ENCODE measurements at regions not wholly inside any gene's neighbourhood (a gene's known extent, or its start where the extent isn't known, plus 50 kb on each side); places are given as distances from the start of the nearest gene placed in this dataset.

DNA sequence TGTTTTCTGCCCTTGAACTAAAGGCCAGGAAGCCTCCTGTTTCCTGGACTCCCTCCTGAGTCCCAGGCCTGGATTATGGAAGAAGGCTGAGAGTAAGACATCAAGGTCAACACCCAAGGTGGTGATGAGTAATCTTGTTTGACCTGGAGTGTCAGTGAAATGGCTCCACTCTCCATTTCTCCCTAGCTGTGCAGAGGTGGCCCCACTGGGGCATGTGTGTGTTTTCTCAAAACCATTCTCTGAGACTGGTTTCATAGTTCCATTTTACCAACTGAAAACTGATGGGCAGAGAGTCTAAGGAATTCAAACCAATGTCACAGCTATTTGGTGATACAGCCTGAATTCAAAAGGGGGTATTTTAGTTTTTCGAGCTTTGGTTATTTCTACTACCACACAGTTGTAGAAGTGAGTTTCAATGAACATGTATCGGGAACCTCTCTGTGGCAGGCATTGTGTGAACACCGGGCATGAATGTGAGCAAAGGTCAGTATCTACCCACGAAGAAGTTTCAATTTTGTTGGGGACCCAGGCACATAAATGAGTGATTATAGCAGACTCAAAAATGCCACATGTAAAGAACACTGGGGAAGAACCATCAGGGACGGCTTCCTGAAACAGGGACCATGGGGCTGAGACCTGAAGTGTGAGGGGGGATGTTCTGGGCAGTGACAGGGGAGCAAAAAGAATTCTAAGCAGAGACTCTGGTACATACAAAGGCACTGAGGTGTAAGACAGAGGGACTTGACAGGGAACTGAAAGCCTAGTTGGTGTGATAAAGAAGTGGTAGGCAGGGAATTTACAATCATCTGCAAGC is 269.6 kb upstream of the KLF4 start:
- no peaks in the 10 kb centered on the region for H3K36me3 ChIP-seq (ENCODE audit: control insufficient read depth, insufficient read depth, low read length)
- no peak overlapping the region for H3K4me3 ChIP-seq (ENCODE audit: low read depth, low read length)
- TF ChIP-seq, protein P1, sequence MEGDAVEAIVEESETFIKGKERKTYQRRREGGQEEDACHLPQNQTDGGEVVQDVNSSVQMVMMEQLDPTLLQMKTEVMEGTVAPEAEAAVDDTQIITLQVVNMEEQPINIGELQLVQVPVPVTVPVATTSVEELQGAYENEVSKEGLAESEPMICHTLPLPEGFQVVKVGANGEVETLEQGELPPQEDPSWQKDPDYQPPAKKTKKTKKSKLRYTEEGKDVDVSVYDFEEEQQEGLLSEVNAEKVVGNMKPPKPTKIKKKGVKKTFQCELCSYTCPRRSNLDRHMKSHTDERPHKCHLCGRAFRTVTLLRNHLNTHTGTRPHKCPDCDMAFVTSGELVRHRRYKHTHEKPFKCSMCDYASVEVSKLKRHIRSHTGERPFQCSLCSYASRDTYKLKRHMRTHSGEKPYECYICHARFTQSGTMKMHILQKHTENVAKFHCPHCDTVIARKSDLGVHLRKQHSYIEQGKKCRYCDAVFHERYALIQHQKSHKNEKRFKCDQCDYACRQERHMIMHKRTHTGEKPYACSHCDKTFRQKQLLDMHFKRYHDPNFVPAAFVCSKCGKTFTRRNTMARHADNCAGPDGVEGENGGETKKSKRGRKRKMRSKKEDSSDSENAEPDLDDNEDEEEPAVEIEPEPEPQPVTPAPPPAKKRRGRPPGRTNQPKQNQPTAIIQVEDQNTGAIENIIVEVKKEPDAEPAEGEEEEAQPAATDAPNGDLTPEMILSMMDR (IDR thresholded peaks at IDR 0.05; ENCODE audit: insufficient read depth, low read length, severe bottlenecking): no peak
- no peak for FAIRE-seq
- no peak for DNase-seq (ENCODE audit: low read depth)
- H3K27me3 ChIP-seq (ENCODE audit: control insufficient read depth, insufficient read depth, low read length): no peaks in the 10 kb centered on the region

DNA sequence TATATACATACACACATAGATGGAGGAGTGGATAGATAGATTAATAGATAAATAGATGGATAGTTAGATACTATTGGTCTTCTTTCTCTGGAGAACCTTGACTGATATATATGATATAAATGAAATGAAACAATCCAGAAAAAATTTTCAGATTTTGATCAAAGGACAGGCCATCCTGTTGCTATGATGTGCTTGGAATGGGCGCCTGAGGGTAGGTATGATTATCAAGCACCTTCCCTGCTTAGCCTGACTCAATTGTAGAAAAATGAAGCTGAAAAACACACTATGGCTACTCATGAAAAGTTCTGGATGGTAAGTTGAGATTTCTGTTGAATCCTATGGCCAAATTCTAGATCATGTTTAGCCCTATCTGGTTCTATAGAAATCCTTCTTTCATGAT is 266.5 kb upstream of the KLF4 start:
- Histone ChIP-seq H3K27me3 (ENCODE audit: control insufficient read depth, insufficient read depth, low read length) (no peaks in the 10 kb centered on the region), H3K4me3 (ENCODE audit: low read depth, low read length) (no peak overlapping the region), H3K36me3 (ENCODE audit: control insufficient read depth, insufficient read depth, low read length) (no peaks in the 10 kb centered on the region)
- DNase-seq (ENCODE audit: low read depth) (no peak), FAIRE-seq (no peak)
- TF ChIP-seq, protein P1 (IDR thresholded peaks at IDR 0.05; ENCODE audit: insufficient read depth, low read length, severe bottlenecking): no peak

DNA sequence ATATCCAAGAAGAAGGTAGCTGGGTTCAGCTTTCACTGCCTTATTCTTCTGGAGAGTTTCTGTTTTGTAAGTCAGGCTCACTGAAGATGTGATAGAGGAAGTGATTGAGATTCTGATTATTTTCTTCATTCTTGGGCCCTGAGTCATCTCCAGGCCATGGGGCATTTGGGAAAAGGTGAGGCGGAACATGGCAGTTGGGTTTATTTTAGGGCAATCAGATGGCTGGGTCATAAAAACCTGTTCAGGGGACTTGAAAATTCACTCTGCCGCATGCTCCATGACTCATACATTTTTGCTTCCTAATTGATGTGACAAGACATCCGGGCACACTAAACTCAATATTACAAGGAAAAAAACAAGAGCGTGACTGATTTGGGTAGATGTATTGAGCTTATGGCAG is 265.7 kb upstream of the KLF4 start:
- DNase-seq (ENCODE audit: low read depth): peak; percentile 71
- Histone ChIP-seq H3K36me3 (ENCODE audit: control insufficient read depth, insufficient read depth, low read length) (no peaks in the 10 kb centered on the region), H3K4me3 (ENCODE audit: low read depth, low read length) (no peak overlapping the region), H3K27me3 (ENCODE audit: control insufficient read depth, insufficient read depth, low read length) (no peaks in the 10 kb centered on the region)
- TF ChIP-seq, protein P1 (IDR thresholded peaks at IDR 0.05; ENCODE audit: insufficient read depth, low read length, severe bottlenecking): no peak
- no peak for FAIRE-seq

DNA sequence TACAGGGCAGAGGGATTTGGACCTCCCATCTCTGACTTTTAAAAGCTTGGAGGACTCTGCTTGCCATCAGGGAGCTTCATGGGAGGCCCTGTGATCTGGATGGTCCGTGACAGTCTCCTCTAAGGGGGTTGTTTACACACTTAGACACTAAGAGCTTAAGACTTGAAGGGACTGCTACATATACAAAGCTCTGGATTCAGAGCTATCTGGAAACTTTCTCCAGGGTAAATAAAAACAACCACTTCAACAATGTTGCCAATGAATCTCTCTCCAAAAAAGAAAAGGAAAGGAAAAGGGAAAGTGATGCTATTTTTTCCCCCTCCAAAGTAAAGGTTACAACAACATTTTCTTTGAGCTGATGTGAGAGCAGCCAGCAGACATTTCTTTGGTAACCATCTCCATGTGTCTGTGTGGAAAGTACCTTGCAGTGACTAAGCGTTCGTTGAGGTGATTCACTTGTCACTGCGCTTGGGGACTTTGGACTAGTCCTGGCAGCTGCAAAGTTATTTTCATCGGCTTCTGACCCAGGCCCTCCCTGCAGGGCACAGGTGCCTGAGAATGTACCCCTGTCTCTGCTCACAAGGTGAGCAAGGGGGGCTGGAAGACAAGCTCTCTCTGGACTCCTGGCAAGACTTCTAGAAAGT is 262.1 kb upstream of the KLF4 start:
- peak; percentile 63 for DNase-seq (ENCODE audit: low read depth)
- no peak overlapping the region for H3K4me3 ChIP-seq (ENCODE audit: low read depth, low read length)
- no peak for FAIRE-seq
- TF ChIP-seq, protein P1 (IDR thresholded peaks at IDR 0.05; ENCODE audit: insufficient read depth, low read length, severe bottlenecking): no peak
- H3K36me3 ChIP-seq (ENCODE audit: control insufficient read depth, insufficient read depth, low read length): no peaks in the 10 kb centered on the region
- H3K27me3 ChIP-seq (ENCODE audit: control insufficient read depth, insufficient read depth, low read length): no peaks in the 10 kb centered on the region

DNA sequence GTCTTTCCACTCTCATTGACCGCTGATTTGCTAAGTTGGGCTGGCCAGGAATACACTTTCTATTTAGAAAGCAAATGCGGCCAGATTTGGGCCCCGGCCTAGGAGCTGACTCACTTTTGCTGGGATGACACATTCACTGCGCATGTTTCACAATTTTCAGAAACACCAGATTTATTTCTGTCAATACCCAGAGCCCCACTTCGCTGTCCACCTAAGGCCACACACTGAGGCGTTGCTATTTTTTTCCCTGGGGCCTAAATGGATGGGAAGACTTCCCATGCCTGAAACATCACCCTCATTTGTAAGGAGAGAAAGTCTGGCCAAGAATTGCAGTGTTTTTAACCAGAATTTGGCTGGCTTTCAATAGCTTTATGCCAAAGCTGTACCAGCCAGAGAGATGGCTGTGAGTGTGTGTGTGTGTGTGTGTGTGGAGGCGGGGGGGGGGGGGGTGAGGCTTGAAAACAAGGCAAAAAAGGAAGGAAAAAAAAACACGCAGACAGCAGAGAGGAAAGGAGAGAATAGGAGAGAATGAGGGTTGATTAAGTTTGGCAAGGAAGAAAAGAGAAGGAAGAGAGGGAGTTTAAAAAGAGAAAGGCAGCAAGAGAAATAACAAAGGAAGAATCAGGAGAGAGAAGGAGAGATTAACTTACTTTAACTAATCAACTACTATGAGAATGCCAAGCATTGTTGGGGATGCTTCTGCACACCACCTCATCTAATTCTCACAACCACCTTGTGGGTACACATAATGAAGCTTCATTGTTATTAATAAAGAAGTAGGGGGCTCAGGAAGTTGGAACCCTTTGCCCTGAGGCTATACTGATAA is 261.4 kb upstream of the KLF4 start:
- peak; percentile 92 for DNase-seq (ENCODE audit: low read depth)
- Histone ChIP-seq H3K36me3 (ENCODE audit: control insufficient read depth, insufficient read depth, low read length) (no peaks in the 10 kb centered on the region), H3K27me3 (ENCODE audit: control insufficient read depth, insufficient read depth, low read length) (no peaks in the 10 kb centered on the region), H3K4me3 (ENCODE audit: low read depth, low read length) (no peak overlapping the region)
- no peak for FAIRE-seq
- TF ChIP-seq, protein P1 (IDR thresholded peaks at IDR 0.05; ENCODE audit: insufficient read depth, low read length, severe bottlenecking): no peak

Data from bronchial epithelial cell (primary cell).